HCT116 (cell line): ENCODE measurements at regions not wholly inside any gene's neighbourhood (a gene's known extent, or its start where the extent isn't known, plus 50 kb on each side); places are given as distances from the start of the nearest gene placed in this dataset.
A peak's percentile ranks its signal among the peaks of the same experiment; 100 is the strongest.

Experiments
- ATAC-seq: fragments of 200-7000 bp; cut with Tn5 transposase; 2 replicates; pipeline ENCODE4 v1.9.1; 2020; ENCODE audit warnings: mild to moderate bottlenecking, moderate library complexity
- BruUV-seq: library from RNA; stranded (reverse); fragments of 400-500 nt; replicated peaks from 2 replicates; lab custom pipeline; 2021; lab: Mats Ljungman, UMichigan
- CTCF ChIA-PET: fragments of 300-600 bp; sonication (Branson Sonifier 250); formaldehyde crosslinking; loops from one replicate; lab custom pipeline; 2021; ENCODE audit warnings: antibody characterized with exemption; lab: Charles Lee
- POLR2A ChIA-PET: fragments of 300-600, 350-600 bp; sonication (Branson Sonifier 250); formaldehyde crosslinking; loops from one replicate; lab custom pipeline; 2021; ENCODE audit warnings: antibody characterized with exemption; lab: Charles Lee
- RAD21 ChIA-PET, 2 experiments: fragments of 300-600 bp; sonication (Branson Sonifier 250); formaldehyde crosslinking; loops; one replicate each; lab custom pipeline; 2023; ENCODE audit warnings: low total read pairs in 2 of 2; ENCODE audit not compliant: uncharacterized antibody in 2 of 2, unreplicated experiment in 2 of 2, low non-redundant PET in 1 of 2; lab: Charles Lee
- DNase-seq: peaks from one replicate; pipeline ENCODE4 v3.0.0-alpha.2; 2010; ENCODE audit warnings: low read depth, low spot score
- H2AFZ ChIP-seq: fragments of 200-600 bp; shearing (Covaris generic), sonication (generic); 2 replicates; pipeline ENCODE4 v1.6.1; 2017; ENCODE audit warnings: low read depth, mixed run types, mixed read lengths, antibody characterized with exemption, low read length; ENCODE audit not compliant: poor library complexity, severe bottlenecking
- H3K27ac ChIP-seq: 2 replicates; pipeline ENCODE4 v1.5.1; 2012; ENCODE audit warnings: low read depth, low read length
- H3K27me3 ChIP-seq: fragments of 200-600 bp; sonication (generic); 2 replicates; pipeline ENCODE4 v1.6.1; 2016; ENCODE audit warnings: mixed run types, low read length, mixed read lengths; ENCODE audit not compliant: insufficient read depth
- H3K36me3 ChIP-seq, 2 experiments: fragments of 200-500 bp in 1 of 2; fragments of 200-600 bp in 1 of 2; sonication (Bioruptor generic) in 1 of 2; sonication (generic) in 1 of 2; 2 replicates each; pipeline versions ENCODE4 v1.5.1 to v1.6.1; 2014 to 2016; ENCODE audit warnings: low read length in 2 of 2, inconsistent platforms in 1 of 2, mixed read lengths in 1 of 2, mixed run types in 1 of 2; ENCODE audit not compliant: insufficient read depth in 2 of 2, control insufficient read depth in 1 of 2
- H3K4me1 ChIP-seq, 2 experiments: fragments of 200-600 bp in 1 of 2; sonication (generic) in 1 of 2; 2 replicates each; pipeline versions ENCODE4 v1.5.1 to v1.6.1; 2012 to 2017; ENCODE audit warnings: low read length in 2 of 2, inconsistent platforms in 1 of 2, mild to moderate bottlenecking in 1 of 2, mixed read lengths in 1 of 2, mixed run types in 1 of 2, moderate library complexity in 1 of 2; ENCODE audit not compliant: insufficient read depth in 2 of 2, control insufficient read depth in 1 of 2
- H3K4me2 ChIP-seq: fragments of 200-600 bp; sonication (generic); 2 replicates; pipeline ENCODE4 v1.6.1; 2017; ENCODE audit warnings: mixed run types, low read length, mixed read lengths
- H3K4me3 ChIP-seq, 2 experiments: fragments of 200-600 bp in 1 of 2; sonication (generic) in 1 of 2; replicated peaks in 1 of 2; 2 replicates each; pipeline ENCODE4 v1.5.1; 2011 to 2016; ENCODE audit warnings: low read length in 2 of 2, control low read depth in 1 of 2, low read depth in 1 of 2, mild to moderate bottlenecking in 1 of 2, mixed read lengths in 1 of 2, mixed run types in 1 of 2
- H3K79me2 ChIP-seq: fragments of 200-600 bp; sonication (generic); 2 replicates; pipeline ENCODE4 v1.6.1; 2017; ENCODE audit warnings: mild to moderate bottlenecking, mixed run types, low read length, moderate library complexity, mixed read lengths; ENCODE audit not compliant: insufficient read depth
- H3K9ac ChIP-seq: fragments of 200-600 bp; sonication (generic); 2 replicates; pipeline ENCODE4 v1.6.1; 2016; ENCODE audit warnings: low read length, mixed read lengths
- H3K9me2 ChIP-seq: fragments of 200-600 bp; sonication (generic), shearing (Covaris generic); 2 replicates; pipeline ENCODE4 v1.6.1; 2017; ENCODE audit warnings: mixed run types, mild to moderate bottlenecking, moderate library complexity; ENCODE audit not compliant: insufficient read depth
- H3K9me3 ChIP-seq, 2 experiments: fragments of 200-500 bp in 1 of 2; fragments of 200-600 bp in 1 of 2; sonication (Bioruptor generic) in 1 of 2; sonication (generic) in 1 of 2; 2 replicates each; pipeline ENCODE4 v1.6.1; 2014 to 2017; ENCODE audit warnings: low read length in 2 of 2, mixed read lengths in 2 of 2, inconsistent platforms in 1 of 2, low read depth in 1 of 2, mild to moderate bottlenecking in 1 of 2, mixed run types in 1 of 2, moderate library complexity in 1 of 2; ENCODE audit not compliant: control insufficient read depth in 1 of 2, insufficient read depth in 1 of 2
- H4K20me1 ChIP-seq: fragments of 200-600 bp; sonication (generic), shearing (Covaris generic); 2 replicates; pipeline ENCODE4 v1.6.1; 2017; ENCODE audit warnings: mixed run types, mild to moderate bottlenecking, moderate library complexity; ENCODE audit not compliant: insufficient read depth
- CBX3 ChIP-seq: IDR thresholded peaks from 2 replicates; pipeline ENCODE4 v1.6.1; 2012; ENCODE audit warnings: low read depth
- CEBPB ChIP-seq: IDR thresholded peaks from 2 replicates; pipeline ENCODE4 v1.6.1; 2012; ENCODE audit warnings: low read depth
- CTCF ChIP-seq, 3 experiments: fragments of 200-600 bp in 1 of 3; sonication (generic) in 1 of 3; IDR thresholded peaks in 2 of 3; conservative IDR thresholded peaks in 1 of 3; 2 replicates each; pipeline ENCODE4 v1.5.1; 2012 to 2017; ENCODE audit warnings: low read depth in 2 of 3, low read length in 2 of 3, antibody characterized with exemption in 1 of 3, borderline replicate concordance in 1 of 3, control low read depth in 1 of 3, mild to moderate bottlenecking in 1 of 3, mixed read lengths in 1 of 3, mixed run types in 1 of 3, moderate library complexity in 1 of 3; ENCODE audit not compliant: insufficient read depth in 1 of 3
- ELF1 ChIP-seq: IDR thresholded peaks from 2 replicates; pipeline ENCODE4 v1.6.1; 2012; ENCODE audit warnings: low read depth, borderline replicate concordance
- EZH2phosphoT487 ChIP-seq: fragments of 200-600 bp; IDR thresholded peaks from 2 replicates; pipeline ENCODE4 v1.6.1; 2018; ENCODE audit warnings: antibody characterized with exemption, borderline replicate concordance
- MAX ChIP-seq: IDR thresholded peaks from 2 replicates; pipeline ENCODE4 v1.6.1; 2012
- POLR2A ChIP-seq: IDR thresholded peaks from 2 replicates; pipeline ENCODE4 v1.7.0; 2011; ENCODE audit warnings: borderline replicate concordance; ENCODE audit not compliant: insufficient read depth, insufficient read length; ENCODE audit errors: extremely low read depth
- POLR2AphosphoS5 ChIP-seq: IDR thresholded peaks from 2 replicates; pipeline ENCODE4 v1.6.1; 2011; ENCODE audit warnings: mild to moderate bottlenecking, low read depth, low read length, moderate library complexity
- RAD21 ChIP-seq: IDR thresholded peaks from 2 replicates; pipeline ENCODE4 v1.6.1; 2012; ENCODE audit warnings: low read depth, mild to moderate bottlenecking
- REST ChIP-seq: IDR thresholded peaks from 2 replicates; pipeline ENCODE4 v1.6.1; 2012; ENCODE audit warnings: low read depth
- SP1 ChIP-seq: IDR thresholded peaks from 2 replicates; pipeline ENCODE4 v1.6.1; 2012; ENCODE audit warnings: low read depth
- SRF ChIP-seq: IDR thresholded peaks from 2 replicates; pipeline ENCODE4 v1.6.1; 2012; ENCODE audit warnings: low read depth
- TCF7L2 ChIP-seq: IDR thresholded peaks from 2 replicates; pipeline ENCODE4 v1.7.0; 2011; ENCODE audit warnings: borderline replicate concordance, inconsistent platforms; ENCODE audit not compliant: insufficient read depth, insufficient read length; ENCODE audit errors: extremely low read depth
- YY1 ChIP-seq: IDR thresholded peaks from 2 replicates; pipeline ENCODE4 v1.6.1; 2011; ENCODE audit warnings: low read length, low read depth, moderate library complexity, mild to moderate bottlenecking; ENCODE audit not compliant: insufficient replicate concordance; ENCODE audit errors: extremely low read depth
- ZBTB33 ChIP-seq: IDR thresholded peaks from 2 replicates; pipeline ENCODE4 v1.6.1; 2011; ENCODE audit warnings: mild to moderate bottlenecking, low read length, moderate library complexity; ENCODE audit not compliant: insufficient replicate concordance; ENCODE audit errors: extremely low read depth
- intact Hi-C: fragments of 100-400 bp; cut with micrococcal nuclease; formaldehyde crosslinking; loops from 2 replicates; pipeline ENCODE4 v1.10.0; 2022

- ATAC-seq (peak; percentile 80), DNase-seq (peak; percentile 46)
- intact Hi-C loops, result loop anchor here (1.0 to 5.0 kb wide), 3 partner anchors 147 to 348 kb away; partner anchors contain the start of gene ADAMTS18
- Histone ChIP-seq H3K27ac (no peak overlapping the region), H2AFZ (peak overlapping the region; percentile 69), H3K27me3 (peaks cover 26% of the 10 kb centered on the region), H3K36me3 (no peaks in the 10 kb centered on the region), H3K9me3 (no peaks in the 10 kb centered on the region), H3K79me2 (no peaks in the 10 kb centered on the region), H3K9me2 (no peaks in the 10 kb centered on the region), H4K20me1 (no peaks in the 10 kb centered on the region), H3K4me2 (no peak overlapping the region), H3K4me1 (peaks cover 9 to 18% of the 10 kb centered on the region in 2 experiments), H3K4me3 (no peak overlapping the region), H3K9ac (no peak overlapping the region)
- CTCF ChIA-PET, result interaction anchor here (0.9 to 6.2 kb wide), 7 partner anchors 14 to 348 kb away, joined by 3 to 77 read pairs (median 6); no protein-coding TSS in a partner anchor
- RAD21 ChIA-PET, result interaction anchor here in 1 of 2 experiments (0.5 kb wide), 1 partner anchor 90 kb away, joined by 3 read pairs; no protein-coding TSS in a partner anchor
- BruUV-seq, result no TSS peak
- TF ChIP-seq POLR2A (no peak), SP1 (no peak), YY1 (no peak), POLR2AphosphoS5 (no peak), ELF1 (no peak), REST (no peak), EZH2phosphoT487 (no peak), TCF7L2 (no peak), RAD21 (peak; percentile 88), ZBTB33 (no peak), MAX (no peak), CBX3 (no peak), CTCF (IDR thresholded peaks at IDR 0.05 in 2 of 3, conservative IDR thresholded peaks at IDR 0.05 in 1 of 3; ENCODE audit: borderline replicate concordance in 1 of 3, insufficient read depth in 1 of 3, low read depth in 2 of 3, low read length in 2 of 3) (peak; percentile 66 to 96 (median 81)), CEBPB (peak; percentile 37; the same call in 1 of the 2 replicates), SRF (no peak)
- POLR2A ChIA-PET, result no interaction called here
Observed at GRCh38 chr16:77584205-77584859, 138.0 kb upstream of the NUDT7 start.
